ENCODE measurements at regions not wholly inside any gene's neighbourhood (a gene's known extent, or its start where the extent isn't known, plus 50 kb on each side); places are given as distances from the start of the nearest gene placed in this dataset.

DNA sequence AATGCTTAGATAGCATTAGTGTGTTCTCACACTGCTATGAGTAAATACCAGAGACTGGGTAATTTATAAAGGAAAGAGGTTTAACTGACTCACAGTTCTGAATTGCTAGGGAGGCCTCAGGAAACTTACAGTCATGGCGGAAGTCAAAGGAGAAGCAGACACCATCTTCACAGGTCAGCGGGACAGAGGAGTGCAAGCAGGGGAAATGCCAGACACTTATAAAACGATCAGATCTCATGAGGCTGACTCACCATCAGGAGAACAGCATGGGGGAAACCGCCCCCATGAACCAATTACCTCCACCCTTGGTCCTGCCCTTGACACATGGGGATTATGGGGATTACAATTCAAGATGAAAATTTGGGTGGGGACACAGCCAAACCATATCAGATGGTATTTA, 381.5 kb upstream of the DPPA4 start:
- Histone ChIP-seq H3K27me3 (ENCODE audit: insufficient read depth, low read length) (no peaks in the 10 kb centered on the region), H3K14ac (ENCODE audit: insufficient read depth, low read length) (no peak overlapping the region), H2BK120ac (ENCODE audit: low read depth, low read length, poor library complexity, severe bottlenecking) (no peak overlapping the region), H3K79me1 (ENCODE audit: insufficient read depth, low read depth, low read length, poor library complexity, severe bottlenecking) (no peaks in the 10 kb centered on the region), H2BK5ac (ENCODE audit: insufficient read length, low read length) (no peak overlapping the region), H2AK5ac (ENCODE audit: insufficient read length, low read length) (no peak overlapping the region), H3K56ac (ENCODE audit: insufficient read length, low read depth, low read length) (no peak overlapping the region), H3K27ac (ENCODE audit: insufficient read length, low read depth, low read length) (no peak overlapping the region), H4K91ac (ENCODE audit: insufficient read length, low read depth, low read length) (no peak overlapping the region), H2AFZ (ENCODE audit: low read length) (no peak overlapping the region), H3K18ac (ENCODE audit: insufficient read length, low read depth, low read length) (no peak overlapping the region), H3K23ac (ENCODE audit: insufficient read length, low read depth, low read length) (no peak overlapping the region), H3T11ph (ENCODE audit: low read length) (no peak overlapping the region), H4K5ac (ENCODE audit: insufficient read length, low read depth, low read length) (no peak overlapping the region), H3K9me3 (ENCODE audit: control insufficient read depth, low read depth, low read length) (no peaks in the 10 kb centered on the region), H2BK12ac (ENCODE audit: insufficient read length, low read depth, low read length) (no peak overlapping the region), H3K79me2 (ENCODE audit: insufficient read depth, low read length) (no peaks in the 10 kb centered on the region), H2BK15ac (ENCODE audit: low read depth, low read length) (no peak overlapping the region), H3K4ac (ENCODE audit: low read depth, low read length) (no peak overlapping the region), H3K4me1 (ENCODE audit: insufficient read depth, low read length) (no peaks in the 10 kb centered on the region), H4K8ac (replicated peaks; ENCODE audit: insufficient read length, low read depth, low read length) (no peak overlapping the region), H3K9ac (ENCODE audit: extremely low read depth, insufficient read length, low read length) (no peak overlapping the region), H2BK20ac (ENCODE audit: low read depth, low read length, poor library complexity, severe bottlenecking) (no peak overlapping the region), H3K23me2 (ENCODE audit: insufficient read length, low read depth, low read length, poor library complexity, severe bottlenecking) (no peaks in the 10 kb centered on the region), H3K4me2 (ENCODE audit: insufficient read depth, insufficient read length, low read length) (no peak overlapping the region), H4K20me1 (ENCODE audit: control insufficient read depth, insufficient read depth, insufficient read length) (no peaks in the 10 kb centered on the region)
- H3K9me3 Mint-ChIP-seq, result no peaks in the 10 kb centered on the region
- TF ChIP-seq, protein P1, sequence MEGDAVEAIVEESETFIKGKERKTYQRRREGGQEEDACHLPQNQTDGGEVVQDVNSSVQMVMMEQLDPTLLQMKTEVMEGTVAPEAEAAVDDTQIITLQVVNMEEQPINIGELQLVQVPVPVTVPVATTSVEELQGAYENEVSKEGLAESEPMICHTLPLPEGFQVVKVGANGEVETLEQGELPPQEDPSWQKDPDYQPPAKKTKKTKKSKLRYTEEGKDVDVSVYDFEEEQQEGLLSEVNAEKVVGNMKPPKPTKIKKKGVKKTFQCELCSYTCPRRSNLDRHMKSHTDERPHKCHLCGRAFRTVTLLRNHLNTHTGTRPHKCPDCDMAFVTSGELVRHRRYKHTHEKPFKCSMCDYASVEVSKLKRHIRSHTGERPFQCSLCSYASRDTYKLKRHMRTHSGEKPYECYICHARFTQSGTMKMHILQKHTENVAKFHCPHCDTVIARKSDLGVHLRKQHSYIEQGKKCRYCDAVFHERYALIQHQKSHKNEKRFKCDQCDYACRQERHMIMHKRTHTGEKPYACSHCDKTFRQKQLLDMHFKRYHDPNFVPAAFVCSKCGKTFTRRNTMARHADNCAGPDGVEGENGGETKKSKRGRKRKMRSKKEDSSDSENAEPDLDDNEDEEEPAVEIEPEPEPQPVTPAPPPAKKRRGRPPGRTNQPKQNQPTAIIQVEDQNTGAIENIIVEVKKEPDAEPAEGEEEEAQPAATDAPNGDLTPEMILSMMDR (conservative IDR thresholded peaks at IDR 0.05), result no peak
- DNase-seq, result no peak
- H3K4me3 Mint-ChIP-seq, result no peak overlapping the region
- peaks cover 3% of the 10 kb centered on the region for H3K27me3 Mint-ChIP-seq (ENCODE audit: low read depth)
- H3K36me3 Mint-ChIP-seq (ENCODE audit: insufficient read depth in 1 of 3, low read depth in 3 of 3), result no peaks in the 10 kb centered on the region
- peaks cover 4 to 5% of the 10 kb centered on the region in 2 experiments for H3K4me1 Mint-ChIP-seq
- WGBS (ENCODE audit: extremely low coverage, insufficient read length, low lambda C conversion rate), result no CpG with 5 or more reads among the region's 4 CpGs
- no peak overlapping the region for H3K27ac Mint-ChIP-seq

Data from H9 (cell line).